Heart left ventricle (tissue), 13 donors: ENCODE measurements at regions not wholly inside any gene's neighbourhood (a gene's known extent, or its start where the extent isn't known, plus 50 kb on each side); places are given as distances from the start of the nearest gene placed in this dataset.

Experiments
- CTCF ChIP-seq, 12 donors: fragments of 200-600 bp; sonication (generic) in 4 of 12; IDR thresholded peaks; one replicate each; pipeline versions ENCODE4 v1.5.0 to v1.8.0; 2018 to 2022; ENCODE audit warnings: antibody characterized with exemption in 12 of 12, mild to moderate bottlenecking in 5 of 12
- POLR2A ChIP-seq, 2 donors: fragments of 450-650 bp; IDR thresholded peaks; one replicate each; pipeline ENCODE4 v1.6.1; 2017; ENCODE audit warnings: antibody characterized with exemption in 2 of 2, mild to moderate bottlenecking in 2 of 2, moderate library complexity in 2 of 2
- donor health status: ischemic (EF 13 %, LVEDD 7.1; RV severe dilation, severe dysfunction).
- donor health status: DM: no; HTN: yes; CAD: no.
- donor health status: DM: no; HTN: no; CAD: no.
- donor health status: ischemic (EF 25% LVEDD 6.9; RV normal size, moderate dysfunction).
- donor health status: ischemic (EF 25% LVEDD 5.7; RV mildly dilated, moderate dysfunction).
- donor health status: ischemic (EF 35%, LVEDD 5.7; RV mildly dilated, moderate dysfunction).
- donor health status: nonischemic (EF 11% LVEDD 7.7; RV severe dilation, severe dysfunction).
- donor health status: DM: yes; HTN: yes; CAD: no.
- donor health status: PGD.
- donor health status: ischemic (EF 29% LVEDD 5.4; RV normal size, mild dysfunction).
- donor health status: nonischemic (EF 23%, LVEDD 6.1; RV moderate dilation, normal function).

GRCh38 chr10:131424053-131424452 lies 112.5 kb upstream of the TCERG1L start:
- no peak for TF ChIP-seq POLR2A (IDR thresholded peaks at IDR 0.05)
- TF ChIP-seq CTCF (IDR thresholded peaks at IDR 0.05) = no peak
